HG02938 (cell line): ENCODE measurements at regions not wholly inside any gene's neighbourhood (a gene's known extent, or its start where the extent isn't known, plus 50 kb on each side); places are given as distances from the start of the nearest gene placed in this dataset.

Source experiments
- ATAC-seq: cut with Tn5 transposase; IDR thresholded peaks from one replicate; pipeline ENCODE4 v1.9.1; 2021; ENCODE audit warnings: mild to moderate bottlenecking, moderate library complexity; ENCODE audit not compliant: unreplicated experiment

- no peak for ATAC-seq
These were observed 216.1 kb downstream of the QKI start for GRCh38 chr6:163630572-163630971.

DNA sequence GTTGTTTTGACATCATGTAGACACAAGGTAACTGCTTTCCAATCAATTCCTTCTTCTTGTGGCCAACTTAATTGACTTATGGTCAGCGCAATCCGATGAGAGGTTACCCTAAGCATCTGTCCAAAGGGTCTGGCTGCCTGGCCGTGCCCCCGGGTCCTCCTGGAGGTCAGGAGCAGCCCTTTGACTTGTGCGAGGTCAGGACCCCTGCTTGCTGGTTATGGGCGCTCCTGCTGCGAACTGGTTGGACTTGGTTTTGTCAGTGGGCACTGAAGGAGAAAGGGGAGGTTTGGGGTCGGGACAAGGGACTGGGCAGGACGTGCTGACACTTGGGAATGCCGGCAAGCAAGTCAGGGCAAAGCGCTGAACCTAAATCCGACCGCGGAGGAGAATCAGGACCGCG lies 215.6 kb downstream of the QKI start:
- ATAC-seq: no peak
